GM12878 (cell line): ENCODE measurements at regions not wholly inside any gene's neighbourhood (a gene's known extent, or its start where the extent isn't known, plus 50 kb on each side); places are given as distances from the start of the nearest gene placed in this dataset.

Experiments
- ATAC-seq: fragments of 200-7000 bp; cut with Tn5 transposase; 3 replicates; pipeline ENCODE4 v1.9.1; 2020; ENCODE audit warnings: mild to moderate bottlenecking, moderate library complexity
- BruUV-seq: library from RNA; stranded (reverse); fragments of 400-500 nt; replicated peaks from 2 replicates; lab custom pipeline; 2021; lab: Mats Ljungman, UMichigan
- CTCF ChIA-PET: fragments of 300-600 bp; sonication (Branson Sonifier 250); formaldehyde crosslinking; extraction: SDS; loops from one replicate; lab custom pipeline; 2021; ENCODE audit warnings: inconsistent platforms; lab: Yijun Ruan, JAX
- POLR2A ChIA-PET: fragments of 350-600 bp; formaldehyde crosslinking; extraction: SDS; loops from one replicate; lab custom pipeline; 2021; ENCODE audit warnings: inconsistent platforms; lab: Charles Lee
- RAD21 ChIA-PET: fragments of 300-600 bp; sonication (Branson Sonifier 250); formaldehyde crosslinking; loops from one replicate; lab custom pipeline; 2023; ENCODE audit warnings: antibody characterized with exemption; ENCODE audit not compliant: unreplicated experiment; lab: Charles Lee
- SMC1A ChIA-PET: fragments of 300-600 bp; sonication (Branson Sonifier 250); formaldehyde crosslinking; loops from one replicate; lab custom pipeline; 2023; ENCODE audit not compliant: unreplicated experiment, uncharacterized antibody; lab: Charles Lee
- DNase-seq: peaks from one replicate; pipeline ENCODE4 v3.0.0-alpha.2; 2011; ENCODE audit warnings: low read depth, low spot score
- FAIRE-seq: peaks from 3 replicates; lab custom pipeline; 2011; peaks lifted over from hg19 to GRCh38; lab: Jason Lieb, UNC
- H2AFZ ChIP-seq: 2 replicates; pipeline ENCODE4 v1.6.0; 2011; ENCODE audit warnings: low read depth, low read length, control low read depth; ENCODE audit not compliant: control insufficient read depth
- H3K27ac ChIP-seq: 2 replicates; pipeline ENCODE4 v1.5.1; 2011; ENCODE audit warnings: control low read depth; ENCODE audit not compliant: control insufficient read depth, insufficient read depth
- H3K27me3 ChIP-seq, 2 experiments: replicated peaks in 1 of 2; 2 replicates each; pipeline versions ENCODE4 v1.6.0 to v1.6.1; 2011; ENCODE audit warnings: low read length in 1 of 2; ENCODE audit not compliant: control insufficient read depth in 2 of 2, insufficient read depth in 2 of 2
- H3K36me3 ChIP-seq, 2 experiments: 2 replicates each; pipeline ENCODE4 v1.5.1; 2011; ENCODE audit warnings: low read length in 1 of 2; ENCODE audit not compliant: control insufficient read depth in 2 of 2, insufficient read depth in 2 of 2
- H3K4me1 ChIP-seq: 2 replicates; pipeline ENCODE4 v1.6.1; 2011; ENCODE audit warnings: mild to moderate bottlenecking, low read length, moderate library complexity, mixed read lengths; ENCODE audit not compliant: control insufficient read depth, insufficient read depth
- H3K4me2 ChIP-seq: 2 replicates; pipeline ENCODE4 v1.6.0; 2011; ENCODE audit warnings: control low read depth; ENCODE audit not compliant: control insufficient read depth, insufficient read depth
- H3K4me3 ChIP-seq: fragments of 200-600 bp; sonication (generic); 2 replicates; pipeline ENCODE4 v1.5.1; 2016
- H3K79me2 ChIP-seq: 2 replicates; pipeline ENCODE4 v1.6.0; 2011; ENCODE audit warnings: low read length; ENCODE audit not compliant: control insufficient read depth, insufficient read depth
- H3K9ac ChIP-seq: 2 replicates; pipeline ENCODE4 v1.8.0; 2011; ENCODE audit warnings: low read length, control low read depth, mixed read lengths; ENCODE audit not compliant: control insufficient read depth, insufficient read depth
- H3K9me3 ChIP-seq: replicated peaks from 3 replicates; pipeline ENCODE4 v1.5.1; 2011; ENCODE audit warnings: mild to moderate bottlenecking, low read length; ENCODE audit not compliant: control insufficient read depth, insufficient read depth
- H4K20me1 ChIP-seq: 2 replicates; pipeline ENCODE4 v1.6.0; 2011; ENCODE audit not compliant: control insufficient read depth, insufficient read depth
- CBX5 ChIP-seq: sonication (generic); IDR thresholded peaks from 2 replicates; pipeline ENCODE4 v1.6.1; 2016; ENCODE audit warnings: low read depth, moderate library complexity, mild to moderate bottlenecking, inconsistent platforms
- CEBPZ ChIP-seq: fragments of 150-350 bp; IDR thresholded peaks from 2 replicates; pipeline ENCODE4 v1.6.1; 2016; ENCODE audit warnings: low read depth, low read length
- CHD1 ChIP-seq: IDR thresholded peaks from 2 replicates; pipeline ENCODE4 v1.6.1; 2012; ENCODE audit warnings: low read depth, low read length, improper control_type of control experiment
- CUX1 ChIP-seq: IDR thresholded peaks from 2 replicates; pipeline ENCODE4 v1.6.1; 2012; ENCODE audit warnings: improper control_type of control experiment, low read depth, low read length; ENCODE audit not compliant: insufficient replicate concordance
- E2F8 ChIP-seq: fragments of 450-650 bp; IDR thresholded peaks from 2 replicates; pipeline ENCODE4 v1.6.1; 2018; ENCODE audit warnings: mild to moderate bottlenecking, low read depth, moderate library complexity; ENCODE audit not compliant: partially characterized antibody
- FOXK2 ChIP-seq: fragments of 450-650 bp; IDR thresholded peaks from 2 replicates; pipeline ENCODE4 v1.6.1; 2017; ENCODE audit warnings: mild to moderate bottlenecking, moderate library complexity
- NRF1 ChIP-seq: conservative IDR thresholded peaks from 2 replicates; pipeline ENCODE4 v1.6.1; 2011; ENCODE audit warnings: mild to moderate bottlenecking, low read depth, low read length, improper control_type of control experiment
- PAX8 ChIP-seq: fragments of 450-650 bp; IDR thresholded peaks from 2 replicates; pipeline ENCODE4 v1.6.1; 2017; ENCODE audit warnings: mild to moderate bottlenecking, moderate library complexity
- PML ChIP-seq: IDR thresholded peaks from 2 replicates; pipeline ENCODE4 v1.6.1; 2012; ENCODE audit warnings: low read length, inconsistent platforms
- SREBF1 ChIP-seq: IDR thresholded peaks from 2 replicates; pipeline ENCODE4 v1.6.1; 2012; ENCODE audit warnings: mild to moderate bottlenecking, low read length
- STAT3 ChIP-seq: IDR thresholded peaks from 2 replicates; pipeline ENCODE4 v1.6.1; 2011; ENCODE audit warnings: low read depth, low read length, improper control_type of control experiment
- TARDBP ChIP-seq: IDR thresholded peaks from 2 replicates; pipeline ENCODE4 v1.6.1; 2016; ENCODE audit warnings: borderline replicate concordance
- ZNF274 ChIP-seq: IDR thresholded peaks from one replicate; pipeline ENCODE4 v1.8.0; 2011; ENCODE audit not compliant: insufficient read length, insufficient read depth
- ZNF384 ChIP-seq: IDR thresholded peaks from 2 replicates; pipeline ENCODE4 v1.6.1; 2012; ENCODE audit warnings: low read depth, mild to moderate bottlenecking, low read length, improper control_type of control experiment, borderline replicate concordance
- WGBS: methylation state at CpG from one replicate; pipeline ENCODE4 v1.1.6; 2016; ENCODE audit warnings: low lambda C conversion rate; ENCODE audit not compliant: insufficient replicate concordance, insufficient coverage; ENCODE audit errors: missing lambda C conversion rate; 5-methylcytosine and 5-hydroxymethylcytosine counted together
- in situ Hi-C: fragments of 300-500 bp; cut with MboI; formaldehyde crosslinking; loops from 9 replicates; pipeline ENCODE4 v1.14.3; 2018; ENCODE audit warnings: mixed read lengths
- intact Hi-C: fragments of 100-400 bp; cut with micrococcal nuclease; formaldehyde crosslinking; loops from one replicate; pipeline ENCODE4 v1.14.2; 2022; ENCODE audit not compliant: unreplicated experiment

DNA sequence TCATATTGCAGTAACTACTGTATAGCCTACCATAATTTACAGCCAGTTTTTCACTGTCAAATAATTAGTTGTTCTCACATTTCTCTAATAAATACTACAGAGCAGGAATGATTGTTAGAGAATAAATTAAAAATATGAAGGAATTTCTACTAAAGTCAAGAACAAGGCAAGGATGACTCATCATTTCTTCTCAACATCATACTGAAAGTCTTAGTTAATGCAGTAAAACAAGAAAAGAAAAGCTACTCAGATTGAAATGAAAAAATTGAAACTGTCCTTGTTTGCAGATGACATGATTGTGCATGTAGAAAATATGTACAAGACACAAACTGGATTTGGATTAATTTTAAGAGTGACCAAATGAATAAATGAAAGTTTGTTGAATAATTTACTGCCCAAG, 608.2 kb downstream of the NSUN3 start (continued):
- no peak for TF ChIP-seq CEBPZ
- no peak for TF ChIP-seq NRF1
- TF ChIP-seq E2F8, result no peak
- no peak for TF ChIP-seq FOXK2
- TF ChIP-seq SREBF1, result no peak
- no peak for TF ChIP-seq CBX5
- no peak for TF ChIP-seq PAX8
- TF ChIP-seq, all 136 proteins: peak for 0

DNA sequence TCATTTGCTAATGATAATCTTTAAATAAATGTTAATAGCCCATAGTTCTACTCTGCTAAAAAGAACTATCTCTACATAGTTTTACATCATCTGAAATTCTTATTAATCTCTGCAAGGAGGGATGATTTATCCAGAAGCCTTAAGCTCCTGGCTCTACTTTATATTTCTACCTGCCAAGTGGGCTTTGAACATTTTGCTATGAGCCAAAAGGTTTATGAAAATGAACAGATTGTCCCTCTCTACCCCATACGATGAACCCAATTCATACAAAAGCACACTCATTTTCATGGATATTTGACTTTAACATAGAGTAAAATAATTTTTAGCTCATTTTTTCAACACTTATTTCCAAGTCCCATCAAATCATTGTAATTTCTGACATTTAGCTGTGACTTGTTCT, 611.0 kb downstream of the NSUN3 start:
- ChIA-PET RAD21 (no interaction called here), POLR2A (no interaction called here), SMC1A (no interaction called here), CTCF (no interaction called here)
- Histone ChIP-seq H3K27me3 (no peaks in the 10 kb centered on the region), H3K36me3 (no peaks in the 10 kb centered on the region), H4K20me1 (no peaks in the 10 kb centered on the region), H3K27ac (no peak overlapping the region), H3K4me1 (no peaks in the 10 kb centered on the region), H3K4me3 (no peak overlapping the region), H3K9ac (no peak overlapping the region), H3K79me2 (no peaks in the 10 kb centered on the region), H3K4me2 (no peak overlapping the region), H2AFZ (no peak overlapping the region), H3K9me3 (no peaks in the 10 kb centered on the region)
- ATAC-seq (no peak), FAIRE-seq (no peak), DNase-seq (no peak)
- in situ Hi-C loops, result no loop called here
- intact Hi-C loops, result no loop called here
- BruUV-seq, result no TSS peak
- WGBS, result 100% methylated on average over 1 of the region's 1 CpG
- TF ChIP-seq TARDBP, result no peak
- TF ChIP-seq CUX1, result no peak
- TF ChIP-seq ZNF274, result no peak
- no peak for TF ChIP-seq STAT3
- no peak for TF ChIP-seq SREBF1
- TF ChIP-seq CHD1, result no peak
- TF ChIP-seq PML, result no peak
- no peak for TF ChIP-seq ZNF384
